ENCODE measurements at regions not wholly inside any gene's neighbourhood (a gene's known extent, or its start where the extent isn't known, plus 50 kb on each side); places are given as distances from the start of the nearest gene placed in this dataset.

DNA sequence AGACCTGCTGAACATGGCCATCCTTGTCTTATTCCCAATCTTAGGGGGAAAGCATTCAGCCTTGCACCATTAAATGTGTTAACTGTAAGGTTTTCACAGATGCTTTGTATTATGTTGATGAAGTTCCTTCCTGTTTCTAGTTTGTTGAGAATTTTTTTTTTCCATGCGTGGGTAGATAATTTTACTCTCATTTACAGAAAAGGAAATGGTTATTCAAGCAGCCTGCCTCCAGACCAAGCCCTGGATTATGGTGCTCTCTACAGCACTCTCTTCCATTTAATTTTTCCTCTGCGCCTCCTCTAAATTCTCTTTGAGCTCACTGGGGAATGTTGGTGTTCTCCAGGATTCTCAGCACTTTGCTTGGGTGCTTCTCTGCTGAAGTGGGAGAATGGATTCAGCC is 179.3 kb upstream of the PZP start:
- no peaks in the 10 kb centered on the region for H3K9me3 Mint-ChIP-seq (ENCODE audit: unreplicated experiment)
- TF ChIP-seq, protein P1, sequence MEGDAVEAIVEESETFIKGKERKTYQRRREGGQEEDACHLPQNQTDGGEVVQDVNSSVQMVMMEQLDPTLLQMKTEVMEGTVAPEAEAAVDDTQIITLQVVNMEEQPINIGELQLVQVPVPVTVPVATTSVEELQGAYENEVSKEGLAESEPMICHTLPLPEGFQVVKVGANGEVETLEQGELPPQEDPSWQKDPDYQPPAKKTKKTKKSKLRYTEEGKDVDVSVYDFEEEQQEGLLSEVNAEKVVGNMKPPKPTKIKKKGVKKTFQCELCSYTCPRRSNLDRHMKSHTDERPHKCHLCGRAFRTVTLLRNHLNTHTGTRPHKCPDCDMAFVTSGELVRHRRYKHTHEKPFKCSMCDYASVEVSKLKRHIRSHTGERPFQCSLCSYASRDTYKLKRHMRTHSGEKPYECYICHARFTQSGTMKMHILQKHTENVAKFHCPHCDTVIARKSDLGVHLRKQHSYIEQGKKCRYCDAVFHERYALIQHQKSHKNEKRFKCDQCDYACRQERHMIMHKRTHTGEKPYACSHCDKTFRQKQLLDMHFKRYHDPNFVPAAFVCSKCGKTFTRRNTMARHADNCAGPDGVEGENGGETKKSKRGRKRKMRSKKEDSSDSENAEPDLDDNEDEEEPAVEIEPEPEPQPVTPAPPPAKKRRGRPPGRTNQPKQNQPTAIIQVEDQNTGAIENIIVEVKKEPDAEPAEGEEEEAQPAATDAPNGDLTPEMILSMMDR (IDR thresholded peaks at IDR 0.05; ENCODE audit: partially characterized antibody, unreplicated experiment): no peak
- DNase-seq: no peak
- H3K4me1 Mint-ChIP-seq (ENCODE audit: low read depth, unreplicated experiment): no peaks in the 10 kb centered on the region
- H3K27ac Mint-ChIP-seq (ENCODE audit: unreplicated experiment): no peak overlapping the region
- H3K27me3 Mint-ChIP-seq (ENCODE audit: unreplicated experiment): no peaks in the 10 kb centered on the region
- no peaks in the 10 kb centered on the region for H3K36me3 Mint-ChIP-seq (ENCODE audit: unreplicated experiment)
- no peak overlapping the region for H3K4me3 Mint-ChIP-seq (ENCODE audit: unreplicated experiment)

DNA sequence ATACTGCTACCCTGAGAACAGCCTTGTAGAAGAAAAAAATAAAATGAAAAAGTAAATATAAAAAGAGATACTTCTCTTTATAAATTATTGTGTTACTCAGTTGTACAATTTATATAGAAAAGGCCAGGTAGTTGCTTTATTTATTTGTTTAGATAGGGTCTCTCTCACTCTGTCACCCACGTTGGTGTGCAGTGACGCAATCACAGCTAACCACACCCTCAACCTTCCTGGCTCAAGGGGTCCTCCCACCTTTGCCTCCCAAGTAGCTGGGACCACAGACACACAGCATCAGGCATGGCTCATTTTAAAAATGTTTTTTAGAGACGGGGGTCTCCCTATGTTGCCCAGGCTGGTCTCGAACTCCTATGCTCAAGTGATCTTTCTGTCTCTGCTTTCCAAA is 175.4 kb upstream of the PZP start:
- Mint-ChIP-seq H3K4me3 (ENCODE audit: unreplicated experiment) (no peak overlapping the region), H3K36me3 (ENCODE audit: unreplicated experiment) (no peaks in the 10 kb centered on the region), H3K27me3 (ENCODE audit: unreplicated experiment) (no peaks in the 10 kb centered on the region), H3K4me1 (ENCODE audit: low read depth, unreplicated experiment) (no peaks in the 10 kb centered on the region), H3K9me3 (ENCODE audit: unreplicated experiment) (peaks cover 2% of the 10 kb centered on the region), H3K27ac (ENCODE audit: unreplicated experiment) (no peak overlapping the region)
- TF ChIP-seq, protein P1 (IDR thresholded peaks at IDR 0.05; ENCODE audit: partially characterized antibody, unreplicated experiment): no peak
- no peak for DNase-seq

DNA sequence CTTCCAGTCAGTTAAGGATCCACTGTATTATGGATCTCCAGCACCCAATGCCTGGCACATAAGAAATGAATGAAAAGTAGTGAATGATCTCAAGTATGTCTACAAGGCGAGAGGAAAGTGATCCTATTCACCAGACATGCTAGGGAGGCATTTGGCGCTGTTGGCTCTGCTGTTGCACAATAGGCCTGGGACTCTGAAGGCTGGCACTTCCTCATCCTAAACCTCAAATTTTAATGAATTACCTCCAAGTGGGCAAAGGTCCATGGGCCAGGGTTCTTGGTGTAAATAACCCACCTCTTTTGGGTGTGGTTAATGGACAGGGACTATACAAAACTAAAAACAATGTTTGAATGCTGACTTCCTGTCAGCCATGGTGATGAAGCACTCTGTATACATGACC is 173.4 kb upstream of the PZP start:
- H3K4me3 Mint-ChIP-seq (ENCODE audit: unreplicated experiment): no peak overlapping the region
- peaks cover 2% of the 10 kb centered on the region for H3K9me3 Mint-ChIP-seq (ENCODE audit: unreplicated experiment)
- H3K4me1 Mint-ChIP-seq (ENCODE audit: low read depth, unreplicated experiment): no peaks in the 10 kb centered on the region
- TF ChIP-seq, protein P1 (IDR thresholded peaks at IDR 0.05; ENCODE audit: partially characterized antibody, unreplicated experiment): no peak
- H3K27me3 Mint-ChIP-seq (ENCODE audit: unreplicated experiment): peaks cover 2% of the 10 kb centered on the region
- no peak overlapping the region for H3K27ac Mint-ChIP-seq (ENCODE audit: unreplicated experiment)
- H3K36me3 Mint-ChIP-seq (ENCODE audit: unreplicated experiment): no peaks in the 10 kb centered on the region
- no peak for DNase-seq

DNA sequence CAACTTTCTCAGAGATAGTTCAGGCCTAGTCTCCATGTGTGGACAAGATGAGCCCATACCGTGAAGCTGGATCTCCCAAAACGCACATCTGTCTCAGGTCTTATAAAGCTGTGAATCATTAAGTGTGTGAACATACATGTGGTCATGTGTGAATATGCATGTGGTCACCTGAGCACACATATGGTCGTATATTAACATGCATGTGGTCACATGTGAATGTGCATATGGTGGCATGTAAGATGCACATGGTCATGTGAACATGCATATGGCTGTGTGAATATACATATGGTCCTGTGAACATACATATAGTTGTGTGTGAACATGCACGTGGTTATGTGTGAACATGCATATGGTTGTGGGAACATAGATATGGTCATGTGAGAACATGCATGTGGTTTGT is 172.5 kb upstream of the PZP start:
- H3K4me1 Mint-ChIP-seq (ENCODE audit: low read depth, unreplicated experiment): no peaks in the 10 kb centered on the region
- H3K4me3 Mint-ChIP-seq (ENCODE audit: unreplicated experiment): no peak overlapping the region
- H3K36me3 Mint-ChIP-seq (ENCODE audit: unreplicated experiment): no peaks in the 10 kb centered on the region
- H3K27me3 Mint-ChIP-seq (ENCODE audit: unreplicated experiment): peaks cover 2% of the 10 kb centered on the region
- peaks cover 2% of the 10 kb centered on the region for H3K9me3 Mint-ChIP-seq (ENCODE audit: unreplicated experiment)
- TF ChIP-seq, protein P1 (IDR thresholded peaks at IDR 0.05; ENCODE audit: partially characterized antibody, unreplicated experiment): no peak
- no peak overlapping the region for H3K27ac Mint-ChIP-seq (ENCODE audit: unreplicated experiment)
- DNase-seq: no peak

DNA sequence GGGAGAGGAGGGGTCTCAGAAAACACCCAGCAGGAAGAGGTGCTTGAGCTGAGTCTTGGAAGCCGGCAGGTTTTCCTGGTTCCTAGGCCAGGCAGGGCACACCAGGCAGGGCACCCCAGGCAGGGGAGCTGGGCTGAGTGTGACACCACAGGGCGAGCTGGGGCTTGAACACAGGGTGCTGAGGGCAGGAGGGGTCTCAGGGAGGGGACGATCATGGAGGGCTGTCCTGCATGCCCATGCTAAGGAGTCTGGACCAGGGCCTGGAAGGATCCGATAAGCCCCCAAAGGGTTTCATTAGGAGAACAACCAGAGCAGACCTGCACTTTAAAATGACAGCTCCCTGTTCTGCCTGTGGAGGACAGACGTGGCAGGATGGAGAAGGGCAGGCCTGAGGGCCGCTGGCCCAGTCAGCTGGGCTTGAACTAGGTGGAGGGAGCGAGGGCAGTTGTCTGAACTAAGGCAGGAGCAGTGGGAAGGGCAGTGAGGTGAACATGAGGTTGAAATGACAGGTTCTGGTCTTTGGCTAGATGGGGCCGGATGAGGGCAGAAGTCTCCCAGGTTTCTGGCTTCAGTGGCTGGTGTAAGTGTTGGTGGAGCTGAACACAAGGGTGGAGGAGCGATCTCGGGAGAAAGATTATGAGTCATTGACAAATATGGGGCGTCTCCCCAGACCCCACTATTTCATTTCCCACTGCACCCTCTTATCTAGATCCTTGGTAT is 171.0 kb upstream of the PZP start:
- H3K4me1 Mint-ChIP-seq (ENCODE audit: low read depth, unreplicated experiment): no peaks in the 10 kb centered on the region
- TF ChIP-seq, protein P1 (IDR thresholded peaks at IDR 0.05; ENCODE audit: partially characterized antibody, unreplicated experiment): no peak
- no peaks in the 10 kb centered on the region for H3K36me3 Mint-ChIP-seq (ENCODE audit: unreplicated experiment)
- peaks cover 2% of the 10 kb centered on the region for H3K27me3 Mint-ChIP-seq (ENCODE audit: unreplicated experiment)
- H3K4me3 Mint-ChIP-seq (ENCODE audit: unreplicated experiment): no peak overlapping the region
- peaks cover 2% of the 10 kb centered on the region for H3K9me3 Mint-ChIP-seq (ENCODE audit: unreplicated experiment)
- no peak overlapping the region for H3K27ac Mint-ChIP-seq (ENCODE audit: unreplicated experiment)
- DNase-seq: no peak

All from glutamatergic neuron (in vitro differentiated cells).